Cardiac muscle cell (in vitro differentiated cells and primary cell): ENCODE measurements at regions not wholly inside any gene's neighbourhood (a gene's known extent, or its start where the extent isn't known, plus 50 kb on each side); places are given as distances from the start of the nearest gene placed in this dataset.
A peak's percentile ranks its signal among the peaks of the same experiment; 100 is the strongest.

Experiments used
- DNase-seq, 2 donors: peaks; one replicate each; pipeline versions ENCODE4 v3.0.0 to v3.0.0-alpha.2; 2010 to 2017; ENCODE audit warnings: low read depth in 1 of 2, low spot score in 1 of 2
- H3K27ac ChIP-seq: fragments of 200-600 bp; sonication (generic); 2 replicates; pipeline ENCODE4 v1.5.1; 2016
- H3K27me3 ChIP-seq: fragments of 200-600 bp; sonication (generic); 2 replicates; pipeline ENCODE4 v1.6.0; 2016; ENCODE audit warnings: control low read depth
- H3K36me3 ChIP-seq: fragments of 200-600 bp; sonication (generic); 2 replicates; pipeline ENCODE4 v1.5.1; 2016; ENCODE audit warnings: control low read depth
- H3K4me1 ChIP-seq: fragments of 200-600 bp; sonication (generic); 2 replicates; pipeline ENCODE4 v1.8.1; 2017; ENCODE audit warnings: low read depth, mild to moderate bottlenecking, mixed run types
- H3K4me3 ChIP-seq: fragments of 200-600 bp; sonication (generic); 2 replicates; pipeline ENCODE4 v1.5.1; 2016; ENCODE audit warnings: mild to moderate bottlenecking
- H3K9me3 ChIP-seq: fragments of 200-600 bp; sonication (generic); 2 replicates; pipeline ENCODE4 v1.5.1; 2017; ENCODE audit warnings: low read depth, mild to moderate bottlenecking, control low read depth
- TF ChIP-seq, protein P1 (sequence below): IDR thresholded peaks from 2 replicates; pipeline ENCODE4 v1.5.1; 2012; ENCODE audit warnings: low read depth, mild to moderate bottlenecking, low read length

DNA sequence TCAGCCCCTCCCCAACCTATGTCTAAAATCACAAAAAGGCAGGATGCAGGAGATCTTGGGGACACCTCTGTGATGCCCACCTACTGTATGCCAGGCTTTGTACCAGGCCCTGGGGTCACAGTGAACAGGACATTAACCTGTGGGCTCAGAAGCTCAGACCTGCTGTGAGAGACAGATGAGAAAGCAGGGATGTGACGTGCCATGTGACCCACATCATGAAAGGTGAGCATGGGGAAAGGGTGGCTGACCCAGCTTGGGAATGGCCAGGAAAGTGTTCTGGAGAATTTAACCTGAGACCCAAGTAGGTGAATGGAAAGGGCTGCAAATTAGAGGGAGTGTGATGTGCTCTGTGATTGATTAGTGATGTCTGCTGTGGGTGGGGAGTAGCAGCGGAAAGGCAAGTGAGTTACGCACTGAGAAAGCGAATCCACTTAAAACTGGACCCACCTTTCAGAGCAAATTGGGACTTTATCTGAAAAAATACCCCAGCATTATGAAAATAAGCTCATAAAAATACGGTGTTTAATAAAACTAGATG lies 132.2 kb downstream of the IRF8 start:
- TF ChIP-seq, protein P1, sequence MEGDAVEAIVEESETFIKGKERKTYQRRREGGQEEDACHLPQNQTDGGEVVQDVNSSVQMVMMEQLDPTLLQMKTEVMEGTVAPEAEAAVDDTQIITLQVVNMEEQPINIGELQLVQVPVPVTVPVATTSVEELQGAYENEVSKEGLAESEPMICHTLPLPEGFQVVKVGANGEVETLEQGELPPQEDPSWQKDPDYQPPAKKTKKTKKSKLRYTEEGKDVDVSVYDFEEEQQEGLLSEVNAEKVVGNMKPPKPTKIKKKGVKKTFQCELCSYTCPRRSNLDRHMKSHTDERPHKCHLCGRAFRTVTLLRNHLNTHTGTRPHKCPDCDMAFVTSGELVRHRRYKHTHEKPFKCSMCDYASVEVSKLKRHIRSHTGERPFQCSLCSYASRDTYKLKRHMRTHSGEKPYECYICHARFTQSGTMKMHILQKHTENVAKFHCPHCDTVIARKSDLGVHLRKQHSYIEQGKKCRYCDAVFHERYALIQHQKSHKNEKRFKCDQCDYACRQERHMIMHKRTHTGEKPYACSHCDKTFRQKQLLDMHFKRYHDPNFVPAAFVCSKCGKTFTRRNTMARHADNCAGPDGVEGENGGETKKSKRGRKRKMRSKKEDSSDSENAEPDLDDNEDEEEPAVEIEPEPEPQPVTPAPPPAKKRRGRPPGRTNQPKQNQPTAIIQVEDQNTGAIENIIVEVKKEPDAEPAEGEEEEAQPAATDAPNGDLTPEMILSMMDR = no peak
- Histone ChIP-seq H3K4me1 (peaks cover 13% of the 10 kb centered on the region), H3K27me3 (no peaks in the 10 kb centered on the region)

DNA sequence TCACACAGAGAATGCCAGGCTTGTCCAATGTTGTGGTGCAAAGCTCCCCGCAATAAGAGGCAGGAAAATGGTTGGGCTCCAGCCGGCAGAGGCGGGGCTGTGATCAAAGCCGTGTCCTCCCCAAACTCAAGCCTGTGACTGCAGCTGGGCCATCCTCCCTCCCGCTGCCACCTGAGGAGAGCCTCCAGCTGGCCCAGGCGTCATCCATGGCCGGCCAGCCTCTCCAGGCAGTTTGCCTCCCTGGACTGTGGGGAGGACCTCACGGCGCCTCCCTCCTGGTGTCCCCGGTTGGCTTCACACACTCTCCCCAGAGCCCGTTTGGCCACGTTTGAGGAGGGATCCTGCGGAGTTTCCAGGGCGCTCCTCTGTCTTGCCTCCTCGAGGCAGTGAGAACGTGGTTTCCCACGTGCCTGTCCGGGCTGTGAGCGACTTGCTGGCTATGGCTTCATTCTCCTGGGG lies 134.1 kb downstream of the IRF8 start:
- DNase-seq = peak in 1 of 2 donors; percentile 6
- TF ChIP-seq, protein P1 = no peak
- no peak overlapping the region for H3K27ac ChIP-seq
- H3K27me3 ChIP-seq = no peaks in the 10 kb centered on the region
- H3K36me3 ChIP-seq = no peaks in the 10 kb centered on the region
- H3K4me1 ChIP-seq = peaks cover 18% of the 10 kb centered on the region
- no peak overlapping the region for H3K4me3 ChIP-seq
- no peaks in the 10 kb centered on the region for H3K9me3 ChIP-seq

More for the DNA sequence above, 132.2 kb downstream of the IRF8 start:
- DNase-seq = no peak
- Histone ChIP-seq H3K27ac (no peak overlapping the region), H3K36me3 (no peaks in the 10 kb centered on the region), H3K9me3 (no peaks in the 10 kb centered on the region), H3K4me3 (no peak overlapping the region)

DNA sequence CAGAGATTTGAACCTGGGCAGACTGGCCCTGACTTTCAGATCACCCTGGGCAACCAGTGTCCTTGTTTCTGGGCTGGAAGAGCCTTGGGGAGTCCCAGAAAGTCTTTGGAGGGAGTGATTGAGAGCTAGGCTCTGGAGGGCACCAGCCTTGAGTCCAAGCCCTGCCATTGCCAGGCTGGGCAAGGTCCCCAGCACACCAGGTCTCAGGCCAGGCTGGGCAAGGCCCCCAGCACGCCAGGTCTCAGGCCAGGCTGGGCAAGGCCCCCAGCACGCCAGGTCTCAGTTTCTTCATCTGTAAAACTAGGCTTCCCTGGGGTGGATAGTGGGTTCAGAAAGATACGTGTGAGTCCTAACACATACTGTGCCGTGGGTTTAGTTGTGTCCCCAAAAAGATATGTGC lies 135.0 kb downstream of the IRF8 start:
- Histone ChIP-seq H3K36me3 (no peaks in the 10 kb centered on the region), H3K4me3 (no peak overlapping the region), H3K4me1 (peaks cover 25% of the 10 kb centered on the region), H3K27ac (no peak overlapping the region), H3K27me3 (no peaks in the 10 kb centered on the region), H3K9me3 (no peaks in the 10 kb centered on the region)
- TF ChIP-seq, protein P1 = no peak
- DNase-seq = no peak

DNA sequence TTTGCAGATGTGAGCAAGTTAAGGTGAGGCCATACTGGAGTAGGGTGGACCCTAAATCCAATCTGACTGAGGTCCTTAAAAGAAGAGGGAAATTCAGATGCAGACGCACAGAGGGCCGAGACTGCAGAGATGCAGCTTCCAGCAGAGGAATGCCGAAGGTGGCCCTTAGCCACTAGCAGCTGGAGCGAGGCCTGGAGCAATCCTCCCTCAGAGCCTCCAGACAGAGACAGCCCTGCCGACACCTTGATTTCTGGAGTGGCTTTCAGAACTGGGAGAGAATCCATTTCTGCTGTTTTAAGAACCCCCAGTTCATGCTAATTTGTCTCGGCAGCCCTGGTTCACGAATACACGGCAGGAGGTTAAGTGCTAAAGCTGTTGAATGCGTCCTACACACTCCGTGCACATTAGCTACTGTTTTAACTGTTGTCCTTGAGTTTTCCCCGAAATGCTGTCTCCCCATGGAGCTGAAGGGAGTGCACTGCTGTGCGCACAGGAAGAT lies 135.5 kb downstream of the IRF8 start:
- H3K4me3 ChIP-seq = no peak overlapping the region
- TF ChIP-seq, protein P1 = no peak
- H3K4me1 ChIP-seq = peaks cover 25% of the 10 kb centered on the region
- DNase-seq = no peak
- H3K27ac ChIP-seq = no peak overlapping the region
- no peaks in the 10 kb centered on the region for H3K27me3 ChIP-seq
- H3K36me3 ChIP-seq = no peaks in the 10 kb centered on the region
- H3K9me3 ChIP-seq = no peaks in the 10 kb centered on the region

DNA sequence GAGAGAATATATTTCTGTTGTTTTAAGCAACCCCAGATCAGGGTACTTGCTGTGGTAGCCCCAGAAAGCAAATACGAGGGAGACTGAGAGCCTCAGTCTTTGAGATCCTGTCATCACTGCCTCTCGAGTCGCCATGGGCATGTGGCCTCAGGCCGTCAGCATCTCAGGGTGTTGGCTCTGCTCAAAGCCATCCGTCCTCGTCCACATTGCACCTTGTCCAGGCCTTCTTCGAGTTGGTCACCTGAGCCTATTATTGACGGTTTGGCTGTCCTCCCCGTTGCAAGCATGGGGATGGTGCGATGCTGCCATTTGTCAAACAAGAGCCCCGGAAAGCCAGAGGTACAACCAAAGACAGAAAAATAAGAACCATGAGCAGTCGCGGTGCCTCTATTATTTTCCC lies 136.9 kb downstream of the IRF8 start:
- Histone ChIP-seq H3K9me3 (no peaks in the 10 kb centered on the region), H3K27ac (no peak overlapping the region), H3K4me1 (peaks cover 27% of the 10 kb centered on the region), H3K36me3 (no peaks in the 10 kb centered on the region), H3K4me3 (no peak overlapping the region), H3K27me3 (no peaks in the 10 kb centered on the region)
- TF ChIP-seq, protein P1 = no peak
- DNase-seq = no peak
